ENCODE measurements at regions not wholly inside any gene's neighbourhood (a gene's known extent, or its start where the extent isn't known, plus 50 kb on each side); places are given as distances from the start of the nearest gene placed in this dataset.
A peak's percentile ranks its signal among the peaks of the same experiment; 100 is the strongest.

GRCh38 chr7:156490021-156490800 lies 150.4 kb upstream of the RNF32 start:
- intact Hi-C loops (cut with DNase I), result no loop called here
- DNase-seq, result no peak

DNA sequence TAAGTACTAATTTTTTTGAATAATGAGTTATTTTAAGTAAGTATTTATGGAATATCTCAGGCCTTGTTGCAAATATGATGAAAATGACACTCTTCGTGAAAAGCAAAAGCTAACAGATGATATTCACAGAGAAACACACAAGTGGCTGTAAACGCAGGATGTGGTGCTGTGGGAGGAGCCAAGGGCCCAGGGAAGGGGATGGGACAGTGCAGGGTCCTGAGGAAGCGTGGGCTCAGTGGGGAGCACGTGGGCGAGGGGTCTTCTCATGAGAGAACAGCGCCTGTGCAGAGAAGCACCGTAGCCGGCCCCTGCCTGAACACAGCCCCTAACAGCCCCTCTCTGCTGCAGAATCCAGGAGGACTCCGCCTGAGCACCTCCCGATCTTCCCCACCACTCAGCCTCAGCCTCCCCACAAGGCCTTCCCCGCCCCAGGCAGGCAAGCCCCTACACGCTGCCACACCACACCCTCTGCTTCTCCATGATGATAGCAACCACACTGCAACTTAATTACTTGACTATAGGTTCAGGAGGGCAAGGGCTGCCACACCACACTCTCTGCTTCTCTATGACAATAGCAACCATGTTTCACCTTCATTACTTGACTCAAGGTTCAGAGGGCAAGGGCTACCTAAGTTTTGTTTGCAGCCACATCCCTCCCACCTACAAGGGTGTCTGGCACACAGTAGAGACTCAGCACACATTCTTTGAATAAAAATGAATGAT lies 152.6 kb upstream of the RNF32 start:
- peak in 1 of 10 donors; percentile 30 for DNase-seq
- intact Hi-C loops (cut with DNase I), result no loop called here

DNA sequence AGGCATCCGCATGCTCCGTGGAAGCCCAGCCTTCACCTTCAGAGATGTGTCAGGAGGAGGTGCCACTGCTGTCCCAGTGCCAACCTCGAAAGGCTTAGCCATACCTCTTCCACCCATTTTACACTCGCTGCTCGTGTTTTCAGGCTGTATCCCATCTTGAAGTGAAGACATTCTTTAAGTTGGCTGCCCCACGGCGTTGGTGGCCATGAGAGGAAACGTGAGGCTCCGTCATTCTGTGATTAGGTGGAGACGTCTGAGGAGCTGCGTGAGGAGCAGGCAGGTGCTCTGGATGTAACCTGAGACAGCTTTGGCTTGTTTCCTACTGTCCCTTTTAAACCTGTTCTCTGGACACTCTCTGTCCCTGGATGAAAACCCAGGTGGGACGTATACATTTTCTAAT lies 159.9 kb upstream of the RNF32 start:
- DNase-seq, result peak in 1 of 10 donors; percentile 62
- intact Hi-C loops (cut with DNase I), result no loop called here

DNA sequence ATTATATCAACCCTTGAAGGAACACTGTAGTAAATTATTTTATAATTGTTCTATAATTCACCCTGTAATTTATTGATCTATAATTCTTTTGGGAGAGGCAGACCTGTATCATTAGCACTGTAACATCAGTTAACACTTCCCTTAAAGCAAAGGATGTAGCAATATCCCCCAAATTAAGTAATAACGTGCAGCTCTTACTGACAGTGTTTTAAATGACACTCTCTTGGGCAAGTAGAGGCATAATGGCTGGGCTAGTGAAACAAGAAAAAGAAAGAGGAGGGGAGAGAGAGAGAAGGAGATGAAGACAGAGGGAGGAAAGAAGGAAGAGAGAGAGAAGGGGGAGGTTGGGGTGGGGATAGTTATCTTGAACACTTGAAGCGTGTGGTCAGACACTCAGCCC lies 161.0 kb upstream of the RNF32 start:
- intact Hi-C loops (cut with DNase I), result no loop called here
- no peak for DNase-seq

- peak in 1 of 10 donors; percentile 77 for DNase-seq
- intact Hi-C loops (cut with DNase I), result no loop called here
Measured at GRCh38 chr7:156478486-156478885, 162.1 kb upstream of the RNF32 start.

DNA sequence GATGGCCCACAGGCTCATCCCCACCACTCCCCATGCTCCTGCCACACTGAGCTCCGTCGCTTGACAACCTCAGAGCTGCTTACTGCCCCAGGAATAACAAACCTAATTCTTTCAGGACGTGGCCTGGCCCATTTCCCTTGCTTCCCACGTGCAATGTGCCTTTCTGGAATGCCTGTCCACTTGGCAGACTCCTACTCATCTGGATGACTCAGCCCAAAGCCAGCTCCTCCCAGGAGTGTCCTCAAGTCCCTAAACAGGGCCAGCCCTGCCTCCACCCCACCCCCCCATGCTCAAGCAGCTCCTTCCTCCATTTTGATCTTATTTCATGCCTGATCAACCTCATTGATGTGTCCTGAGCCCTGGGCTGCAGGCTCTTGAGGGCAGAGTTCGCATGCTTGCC lies 164.9 kb upstream of the RNF32 start:
- intact Hi-C loops (cut with DNase I), result no loop called here
- peak in 2 of 10 donors; percentile 18 to 80 for DNase-seq

DNA sequence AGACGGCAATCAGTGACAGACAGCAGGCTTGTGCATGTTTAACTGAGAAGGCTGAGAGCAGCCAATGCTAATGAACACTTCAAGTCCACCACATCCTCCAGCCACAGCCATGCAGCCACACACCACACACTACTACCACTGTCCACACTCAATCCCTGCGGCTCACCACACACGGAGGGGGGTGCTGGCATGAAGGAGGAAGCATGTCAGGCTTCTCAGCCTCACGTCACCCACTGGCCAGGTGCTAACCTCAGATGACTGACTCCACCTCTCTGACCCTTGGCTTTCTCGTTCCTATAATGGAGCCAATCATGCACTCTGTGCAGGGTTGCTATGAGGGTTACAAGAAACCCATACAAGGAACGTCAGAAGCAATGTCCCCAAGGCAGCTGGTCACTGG lies 165.4 kb upstream of the RNF32 start:
- peak in 1 of 10 donors; percentile 38 for DNase-seq
- intact Hi-C loops (cut with DNase I), result no loop called here

- intact Hi-C loops (cut with DNase I), result loop anchor here (5.0 kb wide), 1 partner anchor 657 kb away; no protein-coding TSS in a partner anchor
- DNase-seq, result no peak
Measured at GRCh38 chr7:156474241-156474743, 166.3 kb upstream of the RNF32 start.

GRCh38 chr7:156473476-156474240 lies 166.9 kb upstream of the RNF32 start:
- intact Hi-C loops (cut with DNase I), result loop anchor here (2.0 to 5.0 kb wide), 2 partner anchors 656 to 677 kb away; no protein-coding TSS in a partner anchor
- DNase-seq, result peak; percentile 32 to 94 (median 58)

GRCh38 chr7:156472267-156472666 lies 168.3 kb upstream of the RNF32 start:
- intact Hi-C loops (cut with DNase I), result loop anchor here (2.0 to 5.0 kb wide), 2 partner anchors 655 to 675 kb away; no protein-coding TSS in a partner anchor
- DNase-seq, result peak in 1 of 10 donors; percentile 44

DNA sequence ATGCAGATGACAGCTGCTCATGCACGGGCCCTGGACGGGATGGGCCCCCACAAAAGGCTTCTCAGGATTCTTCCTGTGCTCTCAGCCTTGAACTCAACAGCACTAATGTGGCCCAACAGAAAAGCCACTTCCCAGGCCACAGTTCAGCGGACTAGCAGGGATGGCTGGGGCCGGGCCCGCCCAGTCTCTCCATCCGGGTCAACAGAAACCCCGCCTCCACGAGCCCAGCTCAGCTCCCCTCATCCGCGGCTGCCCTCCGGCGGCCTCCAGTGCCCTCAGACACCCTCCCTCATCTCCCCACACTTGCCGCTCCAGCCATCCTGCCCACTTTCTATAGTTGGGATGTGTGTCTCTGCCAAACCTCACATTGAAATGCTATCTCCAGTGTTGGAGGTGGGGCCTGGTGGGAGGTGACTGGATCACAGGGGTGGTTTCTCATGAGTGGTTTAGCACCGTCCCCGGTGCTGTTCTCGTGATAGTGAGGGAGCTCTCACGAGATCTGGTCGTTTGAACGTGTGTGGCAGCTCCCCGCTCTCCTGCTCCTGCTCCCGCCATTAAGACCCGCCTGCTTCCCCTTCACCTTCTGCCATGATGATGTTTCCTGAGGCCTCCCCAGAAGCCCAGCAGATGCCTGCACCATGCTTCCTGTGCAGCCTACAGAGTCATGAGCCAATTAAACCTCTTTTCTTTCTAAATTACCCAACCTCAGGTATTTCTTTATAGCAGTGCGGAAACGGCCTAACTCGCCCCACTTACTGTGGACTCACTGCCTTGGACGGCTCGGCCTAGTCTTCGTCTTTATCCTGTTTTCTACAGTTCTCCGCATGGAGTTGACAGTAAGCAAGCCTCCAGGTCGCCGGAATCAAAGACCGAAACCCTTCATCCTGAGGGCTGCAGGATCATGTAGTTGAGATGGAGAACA lies 169.9 kb upstream of the RNF32 start:
- peak in 1 of 10 donors; percentile 58 for DNase-seq
- intact Hi-C loops (cut with DNase I), result loop anchor here (5.0 kb wide), 1 partner anchor 653 kb away; no protein-coding TSS in a partner anchor

GRCh38 chr7:156466955-156467625 lies 173.5 kb upstream of the RNF32 start:
- peak in 1 of 10 donors; percentile 37 for DNase-seq
- intact Hi-C loops (cut with DNase I), result no loop called here

- DNase-seq, result peak in 1 of 10 donors; percentile 35
- intact Hi-C loops (cut with DNase I), result no loop called here
Measured at GRCh38 chr7:156466272-156466671, 174.3 kb upstream of the RNF32 start.

GRCh38 chr7:156465186-156465585 lies 175.4 kb upstream of the RNF32 start:
- intact Hi-C loops (cut with DNase I), result no loop called here
- DNase-seq, result peak in 1 of 10 donors; percentile 37

- intact Hi-C loops (cut with DNase I), result no loop called here
- no peak for DNase-seq
Measured at GRCh38 chr7:156464339-156464738, 176.2 kb upstream of the RNF32 start.

GRCh38 chr7:156463280-156463679 lies 177.3 kb upstream of the RNF32 start:
- intact Hi-C loops (cut with DNase I), result no loop called here
- DNase-seq, result no peak

DNA sequence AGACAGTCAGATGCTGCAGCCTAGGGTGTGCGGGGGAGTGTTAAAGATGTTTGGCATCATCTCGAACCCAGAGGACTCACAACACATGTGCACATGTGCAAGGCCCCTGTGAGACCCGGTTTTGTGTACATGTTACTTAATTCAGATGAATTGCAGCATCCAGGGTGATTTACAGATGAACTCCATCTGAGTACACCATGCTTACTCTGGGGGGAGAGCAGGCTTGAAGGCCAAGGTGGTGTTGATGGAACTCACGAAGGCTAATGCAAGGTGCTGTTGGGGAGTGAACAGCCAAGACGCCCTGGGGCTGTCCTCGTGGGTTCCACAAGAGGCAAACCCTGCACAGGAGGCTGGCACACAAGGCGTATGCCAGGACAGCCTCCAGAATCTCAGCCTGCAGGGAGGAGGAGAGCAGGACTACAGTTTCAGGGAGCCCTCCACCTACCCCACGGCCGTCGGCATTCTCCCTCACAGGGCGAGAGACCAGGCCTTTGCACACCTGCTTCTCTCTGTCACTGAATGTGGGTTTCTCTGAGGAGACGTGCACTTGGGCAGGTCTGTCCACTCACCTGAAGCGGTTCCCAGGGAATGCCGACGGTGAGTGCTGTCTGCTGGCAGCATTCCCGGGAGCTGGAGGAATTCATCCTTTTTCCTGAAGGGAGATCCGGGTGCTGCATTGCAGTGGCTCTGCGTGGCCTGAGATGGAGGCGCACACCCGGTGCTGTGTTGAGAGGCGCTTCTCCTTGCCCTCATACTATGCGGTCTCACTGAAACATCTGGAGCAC lies 178.5 kb upstream of the RNF32 start:
- no peak for DNase-seq
- intact Hi-C loops (cut with DNase I), result no loop called here

All from posterior cingulate gyrus (tissue), 11 donors.